ENCODE measurements at regions not wholly inside any gene's neighbourhood (a gene's known extent, or its start where the extent isn't known, plus 50 kb on each side); places are given as distances from the start of the nearest gene placed in this dataset.

GRCh38 chr7:41568135-41568534 lies 134.8 kb downstream of the INHBA start:
- no peaks in the 10 kb centered on the region for H3K27me3 Mint-ChIP-seq (ENCODE audit: unreplicated experiment)
- no peak overlapping the region for H3K27ac Mint-ChIP-seq (ENCODE audit: unreplicated experiment)
- H3K9me3 Mint-ChIP-seq (ENCODE audit: unreplicated experiment): no peaks in the 10 kb centered on the region
- TF ChIP-seq, protein P1, sequence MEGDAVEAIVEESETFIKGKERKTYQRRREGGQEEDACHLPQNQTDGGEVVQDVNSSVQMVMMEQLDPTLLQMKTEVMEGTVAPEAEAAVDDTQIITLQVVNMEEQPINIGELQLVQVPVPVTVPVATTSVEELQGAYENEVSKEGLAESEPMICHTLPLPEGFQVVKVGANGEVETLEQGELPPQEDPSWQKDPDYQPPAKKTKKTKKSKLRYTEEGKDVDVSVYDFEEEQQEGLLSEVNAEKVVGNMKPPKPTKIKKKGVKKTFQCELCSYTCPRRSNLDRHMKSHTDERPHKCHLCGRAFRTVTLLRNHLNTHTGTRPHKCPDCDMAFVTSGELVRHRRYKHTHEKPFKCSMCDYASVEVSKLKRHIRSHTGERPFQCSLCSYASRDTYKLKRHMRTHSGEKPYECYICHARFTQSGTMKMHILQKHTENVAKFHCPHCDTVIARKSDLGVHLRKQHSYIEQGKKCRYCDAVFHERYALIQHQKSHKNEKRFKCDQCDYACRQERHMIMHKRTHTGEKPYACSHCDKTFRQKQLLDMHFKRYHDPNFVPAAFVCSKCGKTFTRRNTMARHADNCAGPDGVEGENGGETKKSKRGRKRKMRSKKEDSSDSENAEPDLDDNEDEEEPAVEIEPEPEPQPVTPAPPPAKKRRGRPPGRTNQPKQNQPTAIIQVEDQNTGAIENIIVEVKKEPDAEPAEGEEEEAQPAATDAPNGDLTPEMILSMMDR (IDR thresholded peaks at IDR 0.05; ENCODE audit: unreplicated experiment): no peak
- no peak overlapping the region for H3K4me3 Mint-ChIP-seq (ENCODE audit: unreplicated experiment)
- H3K36me3 Mint-ChIP-seq (ENCODE audit: low read depth, unreplicated experiment): no peaks in the 10 kb centered on the region
- H3K4me1 Mint-ChIP-seq (ENCODE audit: unreplicated experiment): no peaks in the 10 kb centered on the region
- no peak for DNase-seq (ENCODE audit: low spot score)

- TF ChIP-seq, protein P1 (IDR thresholded peaks at IDR 0.05; ENCODE audit: unreplicated experiment): no peak
- no peaks in the 10 kb centered on the region for H3K4me1 Mint-ChIP-seq (ENCODE audit: unreplicated experiment)
Measured at GRCh38 chr7:41567731-41568114, 135.2 kb downstream of the INHBA start.

GRCh38 chr7:41567031-41567730 lies 135.7 kb downstream of the INHBA start:
- no peak for DNase-seq (ENCODE audit: low spot score)
- no peaks in the 10 kb centered on the region for H3K4me1 Mint-ChIP-seq (ENCODE audit: unreplicated experiment)
- H3K27ac Mint-ChIP-seq (ENCODE audit: unreplicated experiment): no peak overlapping the region
- H3K27me3 Mint-ChIP-seq (ENCODE audit: unreplicated experiment): no peaks in the 10 kb centered on the region
- no peaks in the 10 kb centered on the region for H3K9me3 Mint-ChIP-seq (ENCODE audit: unreplicated experiment)
- no peak overlapping the region for H3K4me3 Mint-ChIP-seq (ENCODE audit: unreplicated experiment)
- H3K36me3 Mint-ChIP-seq (ENCODE audit: low read depth, unreplicated experiment): no peaks in the 10 kb centered on the region
- TF ChIP-seq, protein P1 (IDR thresholded peaks at IDR 0.05; ENCODE audit: unreplicated experiment): no peak

More at GRCh38 chr7:41567731-41568114, 135.2 kb downstream of the INHBA start:
- DNase-seq (ENCODE audit: low spot score): no peak
- H3K36me3 Mint-ChIP-seq (ENCODE audit: low read depth, unreplicated experiment): no peaks in the 10 kb centered on the region
- no peak overlapping the region for H3K27ac Mint-ChIP-seq (ENCODE audit: unreplicated experiment)
- no peaks in the 10 kb centered on the region for H3K27me3 Mint-ChIP-seq (ENCODE audit: unreplicated experiment)
- H3K4me3 Mint-ChIP-seq (ENCODE audit: unreplicated experiment): no peak overlapping the region
- H3K9me3 Mint-ChIP-seq (ENCODE audit: unreplicated experiment): no peaks in the 10 kb centered on the region

DNA sequence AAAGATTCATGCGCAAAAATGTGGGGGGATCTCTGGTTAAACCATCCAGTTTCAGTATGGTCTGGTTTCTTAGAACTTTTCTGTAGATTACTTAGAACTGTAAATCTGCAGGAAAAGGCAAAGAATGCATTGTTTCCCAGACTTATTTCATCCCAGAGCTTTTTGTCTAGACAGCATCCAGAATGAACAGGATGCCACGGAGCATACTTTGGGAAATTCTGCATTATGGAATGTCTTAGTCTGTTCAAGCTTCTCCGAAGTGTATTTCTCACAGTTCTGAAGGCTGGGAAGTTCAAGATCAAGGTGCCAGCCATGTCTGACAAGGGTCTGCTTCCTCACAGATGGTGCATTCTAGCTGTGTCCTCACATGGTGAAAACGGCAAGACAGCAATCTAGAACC lies 136.3 kb downstream of the INHBA start:
- H3K36me3 Mint-ChIP-seq (ENCODE audit: low read depth, unreplicated experiment): no peaks in the 10 kb centered on the region
- no peak for DNase-seq (ENCODE audit: low spot score)
- no peak overlapping the region for H3K27ac Mint-ChIP-seq (ENCODE audit: unreplicated experiment)
- TF ChIP-seq, protein P1 (IDR thresholded peaks at IDR 0.05; ENCODE audit: unreplicated experiment): no peak
- H3K4me1 Mint-ChIP-seq (ENCODE audit: unreplicated experiment): no peaks in the 10 kb centered on the region
- H3K4me3 Mint-ChIP-seq (ENCODE audit: unreplicated experiment): no peak overlapping the region
- H3K9me3 Mint-ChIP-seq (ENCODE audit: unreplicated experiment): no peaks in the 10 kb centered on the region
- no peaks in the 10 kb centered on the region for H3K27me3 Mint-ChIP-seq (ENCODE audit: unreplicated experiment)

GRCh38 chr7:41565655-41566054 lies 137.2 kb downstream of the INHBA start:
- no peak for DNase-seq (ENCODE audit: low spot score)
- Mint-ChIP-seq H3K36me3 (ENCODE audit: low read depth, unreplicated experiment) (no peaks in the 10 kb centered on the region), H3K27ac (ENCODE audit: unreplicated experiment) (no peak overlapping the region), H3K27me3 (ENCODE audit: unreplicated experiment) (no peaks in the 10 kb centered on the region), H3K4me3 (ENCODE audit: unreplicated experiment) (no peak overlapping the region), H3K4me1 (ENCODE audit: unreplicated experiment) (no peaks in the 10 kb centered on the region), H3K9me3 (ENCODE audit: unreplicated experiment) (no peaks in the 10 kb centered on the region)
- TF ChIP-seq, protein P1 (IDR thresholded peaks at IDR 0.05; ENCODE audit: unreplicated experiment): no peak
